Body of pancreas (tissue), 4 donors: ENCODE measurements at regions not wholly inside any gene's neighbourhood (a gene's known extent, or its start where the extent isn't known, plus 50 kb on each side); places are given as distances from the start of the nearest gene placed in this dataset.
A peak's percentile ranks its signal among the peaks of the same experiment; 100 is the strongest.

Source experiments
- ATAC-seq: fragments of 150-250 bp; one replicate; pipeline ENCODE4 v1.9.1; 2016
- DNase-seq, 4 donors: peaks; one replicate each; pipeline ENCODE4 v3.0.0-alpha.2; 2019
- H3K27ac ChIP-seq, 4 donors: fragments of 200-600 bp; sonication (generic); 1 replicate in 3 of 4; 2 replicates in 1 of 4; pipeline versions ENCODE4 v1.5.1 to v1.6.1; 2016 to 2019; ENCODE audit warnings: mild to moderate bottlenecking in 1 of 4, mixed read lengths in 1 of 4, moderate library complexity in 1 of 4
- H3K27me3 ChIP-seq, 2 donors: fragments of 200-600 bp; sonication (generic); one replicate each; pipeline ENCODE4 v1.6.0; 2016; ENCODE audit warnings: mild to moderate bottlenecking in 1 of 2
- H3K36me3 ChIP-seq, 2 donors: fragments of 200-600 bp; sonication (generic); replicated peaks in 1 of 2; 2 replicates each; pipeline ENCODE4 v1.5.1; 2016; ENCODE audit warnings: low read depth in 2 of 2; ENCODE audit not compliant: insufficient read depth in 1 of 2
- H3K4me1 ChIP-seq: fragments of 200-600 bp; sonication (generic); one replicate; pipeline ENCODE4 v1.6.0; 2016
- H3K4me3 ChIP-seq, 2 donors: fragments of 200-600 bp; sonication (generic); 1 replicate in 1 of 2; 2 replicates in 1 of 2; pipeline ENCODE4 v1.5.1; 2016 to 2019
- H3K9me3 ChIP-seq, 3 donors: fragments of 200-600 bp; sonication (generic); 1 replicate in 2 of 3; 2 replicates in 1 of 3; pipeline ENCODE4 v1.5.1; 2016
- POLR2A ChIP-seq, 3 donors: fragments of 450-650 bp; IDR thresholded peaks; one replicate each; pipeline ENCODE4 v1.6.1; 2016; ENCODE audit warnings: antibody characterized with exemption in 3 of 3, mild to moderate bottlenecking in 2 of 3
- WGBS, 2 donors: methylation state at CpG; one replicate each; pipeline ENCODE4 v1.1.5; 2017; 5-methylcytosine and 5-hydroxymethylcytosine counted together
- intact Hi-C: fragments of 100-400 bp; cut with DNase I; formaldehyde crosslinking; loops from one replicate; pipeline ENCODE4 v1.15.1; 2023
- TF ChIP-seq, protein P1 (sequence below), 7 experiments: fragments of 450-650 bp in 4 of 7; fragments of 200-600 bp in 3 of 7; sonication (generic) in 3 of 7; IDR thresholded peaks; one replicate each; pipeline ENCODE4 v1.5.1; 2016 to 2019; ENCODE audit warnings: antibody characterized with exemption in 7 of 7

DNA sequence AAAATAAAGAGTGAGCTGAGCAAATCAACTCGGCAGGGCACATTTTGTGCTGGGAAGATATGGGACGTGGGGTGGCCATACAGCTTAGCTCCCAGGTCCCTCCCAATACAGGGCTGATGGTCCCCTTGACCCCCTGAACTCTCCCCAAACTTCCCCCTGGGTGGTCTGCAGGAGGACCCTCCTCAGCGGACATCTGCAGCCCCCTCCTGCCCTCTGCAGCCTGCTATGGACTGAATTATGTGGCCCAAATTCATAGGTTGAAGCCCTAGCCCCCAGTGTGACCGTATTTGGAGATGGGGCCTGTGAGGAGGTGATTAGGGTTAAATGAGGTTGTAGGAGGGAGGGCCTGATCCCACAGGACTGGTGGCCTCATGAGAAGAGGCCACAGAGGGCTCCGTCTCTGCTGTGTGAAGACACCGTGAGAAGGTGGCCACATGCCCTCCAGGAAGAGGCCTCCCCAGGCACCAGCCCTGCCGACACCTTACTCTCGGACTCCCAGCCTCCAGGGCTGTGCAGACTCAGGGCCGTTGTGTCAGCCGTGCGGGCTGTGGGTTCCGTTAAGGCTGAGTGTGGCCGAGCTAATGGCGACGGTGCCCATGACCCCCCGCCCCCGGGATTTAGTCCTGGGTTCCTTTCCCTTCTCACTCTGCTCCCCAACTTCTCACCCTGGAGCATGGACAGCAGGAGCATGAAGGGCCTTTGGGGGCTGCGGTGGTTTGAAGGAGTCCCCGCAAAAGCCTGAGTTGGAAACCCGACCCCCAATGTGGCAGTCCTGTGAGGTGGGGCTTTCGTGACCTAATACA, 1042.8 kb downstream of the BRD1 start:
- Histone ChIP-seq H3K9me3 (no peaks in the 10 kb centered on the region), H3K27ac (no peak overlapping the region), H3K27me3 (peaks cover 0 to 2% of the 10 kb centered on the region in 2 donors), H3K36me3 (no peaks in the 10 kb centered on the region), H3K4me1 (no peaks in the 10 kb centered on the region), H3K4me3 (no peak overlapping the region)
- ATAC-seq (no peak), DNase-seq (no peak)
- intact Hi-C loops = no loop called here
- TF ChIP-seq, protein P1, sequence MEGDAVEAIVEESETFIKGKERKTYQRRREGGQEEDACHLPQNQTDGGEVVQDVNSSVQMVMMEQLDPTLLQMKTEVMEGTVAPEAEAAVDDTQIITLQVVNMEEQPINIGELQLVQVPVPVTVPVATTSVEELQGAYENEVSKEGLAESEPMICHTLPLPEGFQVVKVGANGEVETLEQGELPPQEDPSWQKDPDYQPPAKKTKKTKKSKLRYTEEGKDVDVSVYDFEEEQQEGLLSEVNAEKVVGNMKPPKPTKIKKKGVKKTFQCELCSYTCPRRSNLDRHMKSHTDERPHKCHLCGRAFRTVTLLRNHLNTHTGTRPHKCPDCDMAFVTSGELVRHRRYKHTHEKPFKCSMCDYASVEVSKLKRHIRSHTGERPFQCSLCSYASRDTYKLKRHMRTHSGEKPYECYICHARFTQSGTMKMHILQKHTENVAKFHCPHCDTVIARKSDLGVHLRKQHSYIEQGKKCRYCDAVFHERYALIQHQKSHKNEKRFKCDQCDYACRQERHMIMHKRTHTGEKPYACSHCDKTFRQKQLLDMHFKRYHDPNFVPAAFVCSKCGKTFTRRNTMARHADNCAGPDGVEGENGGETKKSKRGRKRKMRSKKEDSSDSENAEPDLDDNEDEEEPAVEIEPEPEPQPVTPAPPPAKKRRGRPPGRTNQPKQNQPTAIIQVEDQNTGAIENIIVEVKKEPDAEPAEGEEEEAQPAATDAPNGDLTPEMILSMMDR (IDR thresholded peaks at IDR 0.05) = no peak
- no peak for TF ChIP-seq POLR2A (IDR thresholded peaks at IDR 0.05)
- WGBS, 2 donors = 77 to 81% methylated on average over 20 to 21 of the region's 21 CpGs

DNA sequence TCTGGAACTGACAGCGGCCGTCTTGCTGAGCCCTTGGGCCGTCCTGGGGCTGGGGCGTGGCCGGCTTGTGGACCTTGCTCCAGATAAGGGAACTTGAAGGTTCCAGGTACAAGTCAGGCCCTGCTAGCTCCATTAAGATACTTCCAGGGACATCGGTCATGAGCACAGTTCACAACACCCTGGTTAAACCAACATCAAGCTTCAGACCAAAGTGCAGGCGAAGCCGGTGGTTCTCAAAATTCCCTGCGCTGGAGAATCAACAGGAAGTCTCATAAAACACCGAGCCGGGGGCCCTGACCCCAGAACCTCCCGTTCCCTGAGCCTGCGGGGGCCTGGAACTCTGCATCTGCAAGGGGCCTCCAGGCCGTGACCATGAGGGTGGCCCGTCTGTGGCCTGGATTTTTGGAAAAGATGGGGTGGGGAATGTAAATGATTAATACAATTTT, 1043.8 kb downstream of the BRD1 start:
- H3K27ac ChIP-seq = no peak overlapping the region
- H3K4me3 ChIP-seq = no peak overlapping the region
- TF ChIP-seq, protein P1 (IDR thresholded peaks at IDR 0.05) = no peak
- TF ChIP-seq POLR2A (IDR thresholded peaks at IDR 0.05) = no peak
- ATAC-seq (no peak), DNase-seq (no peak)
- intact Hi-C loops = no loop called here
- no peaks in the 10 kb centered on the region for H3K4me1 ChIP-seq
- no peaks in the 10 kb centered on the region for H3K9me3 ChIP-seq
- H3K36me3 ChIP-seq = no peaks in the 10 kb centered on the region
- 70 to 78% methylated on average over 14 to 15 of the region's 15 CpGs for WGBS, 2 donors
- peaks cover 0 to 6% of the 10 kb centered on the region in 2 donors for H3K27me3 ChIP-seq

DNA sequence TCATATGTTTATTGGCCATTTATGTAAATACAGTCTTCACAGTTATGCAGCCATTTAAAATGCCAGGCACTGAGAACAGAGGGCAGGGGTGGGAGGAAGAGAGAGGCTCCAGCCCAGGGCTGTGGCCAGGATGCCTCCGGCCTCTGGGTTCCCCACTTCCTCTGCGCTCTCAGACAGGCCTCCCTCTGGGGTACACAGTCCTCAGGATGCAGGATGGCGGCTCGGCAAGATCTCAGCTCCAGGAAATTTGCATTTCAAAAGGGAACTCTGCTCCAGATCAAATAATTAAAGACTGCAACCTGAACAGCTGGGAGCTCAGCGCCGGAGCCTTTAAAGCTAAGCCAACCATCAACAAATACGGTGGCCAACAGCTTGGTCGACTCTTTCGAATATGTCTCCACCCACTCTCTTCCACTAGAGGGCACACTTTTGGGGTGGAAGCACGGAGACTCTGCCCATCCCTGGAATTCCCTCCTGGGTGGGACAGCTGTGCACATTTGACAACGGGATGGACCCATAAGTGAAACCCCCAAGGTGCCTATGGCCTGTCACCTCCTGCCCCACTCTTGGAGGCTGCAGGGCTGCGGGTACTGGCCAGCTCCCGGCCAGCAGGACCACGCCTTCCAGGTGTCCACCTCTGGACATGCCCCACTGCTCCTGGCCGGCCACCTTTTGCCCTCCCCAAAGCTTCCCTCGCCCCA, 1044.7 kb downstream of the BRD1 start:
- intact Hi-C loops = no loop called here
- DNase-seq = no peak
- 41 to 50% methylated on average over 14 to 16 of the region's 16 CpGs for WGBS, 2 donors

DNA sequence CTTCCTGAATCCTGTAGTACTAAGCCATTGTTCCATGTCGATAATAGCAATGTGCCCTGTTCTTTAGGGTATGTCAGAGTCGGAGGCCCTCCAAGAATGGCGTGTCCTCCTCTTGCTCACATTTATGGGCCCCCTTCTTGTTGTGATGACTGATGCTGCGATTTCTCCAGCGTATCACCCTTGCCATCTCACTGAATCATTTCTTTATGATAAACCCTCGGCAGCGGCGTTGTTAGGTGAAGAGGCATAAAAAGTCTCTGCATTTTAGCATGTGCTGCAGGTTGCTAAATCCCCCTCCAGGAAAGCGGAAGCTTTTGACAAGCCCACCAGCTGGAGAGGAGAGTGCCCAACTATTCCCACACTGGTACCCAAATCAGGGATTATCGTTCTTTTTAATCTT, 1045.3 kb downstream of the BRD1 start:
- Histone ChIP-seq H3K36me3 (no peaks in the 10 kb centered on the region), H3K27ac (no peak overlapping the region), H3K4me3 (no peak overlapping the region), H3K9me3 (no peaks in the 10 kb centered on the region), H3K4me1 (no peaks in the 10 kb centered on the region), H3K27me3 (peaks cover 0 to 6% of the 10 kb centered on the region in 2 donors)
- DNase-seq (no peak), ATAC-seq (no peak)
- 73 to 80% methylated on average over 10 of the region's 10 CpGs for WGBS, 2 donors
- TF ChIP-seq, protein P1 (IDR thresholded peaks at IDR 0.05) = no peak
- no peak for TF ChIP-seq POLR2A (IDR thresholded peaks at IDR 0.05)
- intact Hi-C loops = no loop called here

More for the DNA sequence above, 1044.7 kb downstream of the BRD1 start:
- ATAC-seq = no peak
- Histone ChIP-seq H3K4me3 (no peak overlapping the region), H3K27me3 (peaks cover 0 to 6% of the 10 kb centered on the region in 2 donors), H3K27ac (no peak overlapping the region), H3K9me3 (no peaks in the 10 kb centered on the region), H3K36me3 (no peaks in the 10 kb centered on the region), H3K4me1 (no peaks in the 10 kb centered on the region)
- no peak for TF ChIP-seq POLR2A (IDR thresholded peaks at IDR 0.05)
- TF ChIP-seq, protein P1 (IDR thresholded peaks at IDR 0.05) = peak in 5 of 7 experiments; percentile 7 to 32 (median 20)
